ENCODE measurements at regions not wholly inside any gene's neighbourhood (a gene's known extent, or its start where the extent isn't known, plus 50 kb on each side); places are given as distances from the start of the nearest gene placed in this dataset.

DNA sequence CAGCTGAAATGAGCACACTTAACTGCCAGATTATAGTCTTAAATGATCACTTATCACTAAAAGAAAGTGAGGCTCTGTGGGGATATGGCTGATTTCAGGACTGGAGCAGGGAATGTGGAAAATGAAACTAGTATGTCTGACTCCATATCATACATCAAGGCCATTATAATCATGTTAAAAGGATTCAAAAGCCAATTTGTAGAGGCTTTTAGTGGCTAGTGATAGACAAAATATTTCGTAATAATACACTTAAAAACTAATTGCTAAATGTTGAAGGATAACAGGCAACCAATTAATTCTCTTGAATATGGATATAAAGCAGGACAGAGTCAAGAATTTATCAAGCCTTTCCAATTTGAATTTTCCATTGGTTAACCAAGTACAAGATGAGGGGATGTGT, 358.1 kb upstream of the NDST3 start:
- FAIRE-seq, result no peak
- no peaks in the 10 kb centered on the region for H3K9me1 ChIP-seq (replicated peaks; ENCODE audit: control insufficient read depth, extremely low read depth, insufficient read depth, low read length)
- dilution Hi-C loops (cut with MboI; ENCODE audit: extremely low pct_ligation_motif_present, low sequenced_read_pairs), result no loop called here
- CTCF ChIA-PET, result no interaction called here
- POLR2A ChIA-PET, result no interaction called here
- no peaks in the 10 kb centered on the region for H4K20me1 ChIP-seq (replicated peaks; ENCODE audit: control insufficient read depth, extremely low read depth, insufficient read depth, low read length)
- no peaks in the 10 kb centered on the region for H3K79me2 ChIP-seq (ENCODE audit: control insufficient read depth, insufficient read depth, low read length)
- H3K36me3 ChIP-seq (ENCODE audit: control insufficient read depth in 2 of 2, extremely low read depth in 1 of 2, insufficient read depth in 2 of 2, low read length in 2 of 2), result no peaks in the 10 kb centered on the region
- H2AFZ ChIP-seq (ENCODE audit: low read depth, low read length), result no peak overlapping the region
- no peaks in the 10 kb centered on the region for H3K9me3 ChIP-seq (replicated peaks; ENCODE audit: control insufficient read depth, insufficient read depth, low read length)
- no peak overlapping the region for H3K4me2 ChIP-seq (ENCODE audit: insufficient read depth, low read length)
- TF ChIP-seq POLR2AphosphoS5 (IDR thresholded peaks at IDR 0.05; ENCODE audit: insufficient read depth, low read depth, low read length) (no peak), GATA2 (IDR thresholded peaks at IDR 0.05; ENCODE audit: insufficient read depth, insufficient read length, low read depth, low read length) (no peak), EZH2 (IDR thresholded peaks at IDR 0.05; ENCODE audit: borderline replicate concordance, low read depth, low read length, severe bottlenecking) (no peak), FOS (IDR thresholded peaks at IDR 0.05; ENCODE audit: borderline replicate concordance, insufficient read depth, low read length) (no peak), MYC (IDR thresholded peaks at IDR 0.05; ENCODE audit: low read depth, low read length) (no peak), POLR2A (IDR thresholded peaks at IDR 0.05; ENCODE audit: low read depth, low read length) (no peak), JUN (IDR thresholded peaks at IDR 0.05; ENCODE audit: borderline replicate concordance, insufficient read depth, insufficient read length, low read depth) (no peak)
- TF ChIP-seq, protein P1, sequence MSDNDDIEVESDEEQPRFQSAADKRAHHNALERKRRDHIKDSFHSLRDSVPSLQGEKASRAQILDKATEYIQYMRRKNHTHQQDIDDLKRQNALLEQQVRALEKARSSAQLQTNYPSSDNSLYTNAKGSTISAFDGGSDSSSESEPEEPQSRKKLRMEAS (IDR thresholded peaks at IDR 0.05; ENCODE audit: insufficient read depth, insufficient read length), result no peak
- TF ChIP-seq, protein P2, sequence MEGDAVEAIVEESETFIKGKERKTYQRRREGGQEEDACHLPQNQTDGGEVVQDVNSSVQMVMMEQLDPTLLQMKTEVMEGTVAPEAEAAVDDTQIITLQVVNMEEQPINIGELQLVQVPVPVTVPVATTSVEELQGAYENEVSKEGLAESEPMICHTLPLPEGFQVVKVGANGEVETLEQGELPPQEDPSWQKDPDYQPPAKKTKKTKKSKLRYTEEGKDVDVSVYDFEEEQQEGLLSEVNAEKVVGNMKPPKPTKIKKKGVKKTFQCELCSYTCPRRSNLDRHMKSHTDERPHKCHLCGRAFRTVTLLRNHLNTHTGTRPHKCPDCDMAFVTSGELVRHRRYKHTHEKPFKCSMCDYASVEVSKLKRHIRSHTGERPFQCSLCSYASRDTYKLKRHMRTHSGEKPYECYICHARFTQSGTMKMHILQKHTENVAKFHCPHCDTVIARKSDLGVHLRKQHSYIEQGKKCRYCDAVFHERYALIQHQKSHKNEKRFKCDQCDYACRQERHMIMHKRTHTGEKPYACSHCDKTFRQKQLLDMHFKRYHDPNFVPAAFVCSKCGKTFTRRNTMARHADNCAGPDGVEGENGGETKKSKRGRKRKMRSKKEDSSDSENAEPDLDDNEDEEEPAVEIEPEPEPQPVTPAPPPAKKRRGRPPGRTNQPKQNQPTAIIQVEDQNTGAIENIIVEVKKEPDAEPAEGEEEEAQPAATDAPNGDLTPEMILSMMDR (IDR thresholded peaks at IDR 0.05; ENCODE audit: extremely low read depth in 1 of 2, insufficient read depth in 1 of 2, low read depth in 1 of 2, low read length in 2 of 2), result no peak
- H3K27ac ChIP-seq (ENCODE audit: insufficient read depth, low read depth, low read length), result no peak overlapping the region
- no peaks in the 10 kb centered on the region for H3K4me1 ChIP-seq (ENCODE audit: control insufficient read depth, extremely low read depth, insufficient read depth, low read length)
- no peak for DNase-seq (ENCODE audit: low read depth, low spot score)
- H3K9ac ChIP-seq (replicated peaks; ENCODE audit: extremely low read depth, insufficient read depth, low read length), result no peak overlapping the region
- no peaks in the 10 kb centered on the region for H3K27me3 ChIP-seq (ENCODE audit: control insufficient read depth in 2 of 2, insufficient read depth in 2 of 2, low read length in 2 of 2)
- H3K4me3 ChIP-seq (replicated peaks in 1 of 3; ENCODE audit: insufficient read depth in 1 of 3, low read depth in 1 of 3, low read length in 3 of 3), result no peak overlapping the region
- intact Hi-C loops (cut with micrococcal nuclease), result no loop called here
- BruUV-seq (replicated peaks), result no TSS peak
